HUES6 (cell line): ENCODE measurements at regions not wholly inside any gene's neighbourhood (a gene's known extent, or its start where the extent isn't known, plus 50 kb on each side); places are given as distances from the start of the nearest gene placed in this dataset.

Source experiments
- H3K27ac ChIP-seq: 2 replicates; pipeline ENCODE4 v1.7.0; 2013; ENCODE audit warnings: low read depth, mild to moderate bottlenecking, low read length, inconsistent platforms
- H3K27me3 ChIP-seq: 2 replicates; pipeline ENCODE4 v1.6.1; 2013; ENCODE audit warnings: low read length; ENCODE audit not compliant: control insufficient read depth, insufficient read depth
- H3K36me3 ChIP-seq: 2 replicates; pipeline ENCODE4 v1.6.1; 2013; ENCODE audit warnings: low read length; ENCODE audit not compliant: control insufficient read depth, insufficient read depth
- H3K4me1 ChIP-seq: 2 replicates; pipeline ENCODE4 v1.6.1; 2013; ENCODE audit warnings: low read length; ENCODE audit not compliant: control insufficient read depth, insufficient read depth
- H3K4me3 ChIP-seq: 2 replicates; pipeline ENCODE4 v1.5.1; 2013; ENCODE audit warnings: low read depth, low read length
- H3K9ac ChIP-seq: one replicate; pipeline ENCODE4 v1.6.1; 2013; ENCODE audit warnings: mild to moderate bottlenecking, low read length
- H3K9me3 ChIP-seq: 2 replicates; pipeline ENCODE4 v1.6.1; 2013; ENCODE audit warnings: low read depth, low read length; ENCODE audit not compliant: control insufficient read depth, insufficient read depth

- H3K9ac ChIP-seq = no peak overlapping the region
- no peaks in the 10 kb centered on the region for H3K9me3 ChIP-seq
- no peak overlapping the region for H3K27ac ChIP-seq
- no peaks in the 10 kb centered on the region for H3K27me3 ChIP-seq
- H3K4me1 ChIP-seq = no peaks in the 10 kb centered on the region
- H3K4me3 ChIP-seq = no peak overlapping the region
- no peaks in the 10 kb centered on the region for H3K36me3 ChIP-seq
Measured at GRCh38 chr7:96430356-96430755, 108.5 kb upstream of the SLC25A13 start.

GRCh38 chr7:96427143-96427542 is 105.2 kb upstream of the SLC25A13 start:
- Histone ChIP-seq H3K4me3 (no peak overlapping the region), H3K36me3 (no peaks in the 10 kb centered on the region)

GRCh38 chr7:96426685-96427084 is 104.8 kb upstream of the SLC25A13 start:
- no peaks in the 10 kb centered on the region for H3K4me1 ChIP-seq
- no peak overlapping the region for H3K27ac ChIP-seq
- H3K4me3 ChIP-seq = no peak overlapping the region
- no peaks in the 10 kb centered on the region for H3K36me3 ChIP-seq
- no peaks in the 10 kb centered on the region for H3K9me3 ChIP-seq
- no peaks in the 10 kb centered on the region for H3K27me3 ChIP-seq
- H3K9ac ChIP-seq = no peak overlapping the region

More at GRCh38 chr7:96427143-96427542, 105.2 kb upstream of the SLC25A13 start:
- no peak overlapping the region for H3K9ac ChIP-seq
- H3K4me1 ChIP-seq = no peaks in the 10 kb centered on the region
- no peaks in the 10 kb centered on the region for H3K27me3 ChIP-seq
- H3K9me3 ChIP-seq = no peaks in the 10 kb centered on the region
- no peak overlapping the region for H3K27ac ChIP-seq

GRCh38 chr7:96426027-96426426 is 104.1 kb upstream of the SLC25A13 start:
- Histone ChIP-seq H3K36me3 (no peaks in the 10 kb centered on the region), H3K9me3 (no peaks in the 10 kb centered on the region), H3K9ac (no peak overlapping the region), H3K4me1 (no peaks in the 10 kb centered on the region), H3K27me3 (no peaks in the 10 kb centered on the region), H3K27ac (no peak overlapping the region), H3K4me3 (no peak overlapping the region)

- Histone ChIP-seq H3K27ac (no peak overlapping the region), H3K4me3 (no peak overlapping the region), H3K9me3 (no peaks in the 10 kb centered on the region), H3K36me3 (no peaks in the 10 kb centered on the region), H3K4me1 (no peaks in the 10 kb centered on the region), H3K9ac (no peak overlapping the region), H3K27me3 (no peaks in the 10 kb centered on the region)
Measured at GRCh38 chr7:96424411-96424810, 102.5 kb upstream of the SLC25A13 start.

GRCh38 chr7:96422388-96422787 is 100.5 kb upstream of the SLC25A13 start:
- Histone ChIP-seq H3K9ac (no peak overlapping the region), H3K4me3 (no peak overlapping the region), H3K27me3 (no peaks in the 10 kb centered on the region), H3K9me3 (no peaks in the 10 kb centered on the region), H3K4me1 (no peaks in the 10 kb centered on the region), H3K36me3 (no peaks in the 10 kb centered on the region), H3K27ac (no peak overlapping the region)

- Histone ChIP-seq H3K4me3 (no peak overlapping the region), H3K9me3 (no peaks in the 10 kb centered on the region), H3K4me1 (0 out of 2 replicates have a peak, but pooled peaks cover 7% of the 10 kb centered on the region), H3K27ac (no peak overlapping the region), H3K36me3 (no peaks in the 10 kb centered on the region), H3K9ac (no peak overlapping the region), H3K27me3 (no peaks in the 10 kb centered on the region)
Measured at GRCh38 chr7:96418581-96418980, 96.7 kb upstream of the SLC25A13 start.

- Histone ChIP-seq H3K9ac (no peak overlapping the region), H3K4me3 (no peak overlapping the region), H3K27ac (no peak overlapping the region), H3K36me3 (no peaks in the 10 kb centered on the region), H3K9me3 (no peaks in the 10 kb centered on the region), H3K4me1 (0 out of 2 replicates have a peak, but pooled peaks cover 7% of the 10 kb centered on the region), H3K27me3 (no peaks in the 10 kb centered on the region)
Measured at GRCh38 chr7:96417784-96418183, 95.9 kb upstream of the SLC25A13 start.

GRCh38 chr7:96416599-96416998 is 94.7 kb upstream of the SLC25A13 start:
- Histone ChIP-seq H3K27ac (no peak overlapping the region), H3K27me3 (no peaks in the 10 kb centered on the region), H3K9me3 (no peaks in the 10 kb centered on the region), H3K4me3 (no peak overlapping the region), H3K4me1 (0 out of 2 replicates have a peak, but pooled peaks cover 7% of the 10 kb centered on the region), H3K9ac (no peak overlapping the region), H3K36me3 (no peaks in the 10 kb centered on the region)

- H3K36me3 ChIP-seq = no peaks in the 10 kb centered on the region
- H3K9me3 ChIP-seq = no peaks in the 10 kb centered on the region
- no peaks in the 10 kb centered on the region for H3K27me3 ChIP-seq
- no peak overlapping the region for H3K27ac ChIP-seq
- no peak overlapping the region for H3K9ac ChIP-seq
- 0 out of 2 replicates have a peak, but pooled peaks cover 7% of the 10 kb centered on the region for H3K4me1 ChIP-seq
- no peak overlapping the region for H3K4me3 ChIP-seq
Measured at GRCh38 chr7:96416116-96416515, 94.2 kb upstream of the SLC25A13 start.

GRCh38 chr7:96415293-96415940 is 93.5 kb upstream of the SLC25A13 start:
- H3K36me3 ChIP-seq = no peaks in the 10 kb centered on the region
- H3K27ac ChIP-seq = no peak overlapping the region
- H3K4me1 ChIP-seq = 0 out of 2 replicates have a peak, but pooled peaks cover 7% of the 10 kb centered on the region
- H3K9me3 ChIP-seq = no peaks in the 10 kb centered on the region
- H3K27me3 ChIP-seq = no peaks in the 10 kb centered on the region
- H3K9ac ChIP-seq = no peak overlapping the region
- no peak overlapping the region for H3K4me3 ChIP-seq
